HEK293 (cell line): ENCODE measurements at regions not wholly inside any gene's neighbourhood (a gene's known extent, or its start where the extent isn't known, plus 50 kb on each side); places are given as distances from the start of the nearest gene placed in this dataset.

Source experiments
- CTCF ChIP-seq: fragments of 450-650 bp; formaldehyde crosslinking; IDR thresholded peaks from 2 replicates; pipeline ENCODE4 v1.5.1; 2016; ENCODE audit warnings: missing biosample characterization, missing genetic modification characterization
- KLF10 ChIP-seq: fragments of 450-650 bp; IDR thresholded peaks from 2 replicates; pipeline ENCODE4 v1.5.1; 2018; ENCODE audit warnings: missing biosample characterization, mild to moderate bottlenecking, missing genetic modification characterization

DNA sequence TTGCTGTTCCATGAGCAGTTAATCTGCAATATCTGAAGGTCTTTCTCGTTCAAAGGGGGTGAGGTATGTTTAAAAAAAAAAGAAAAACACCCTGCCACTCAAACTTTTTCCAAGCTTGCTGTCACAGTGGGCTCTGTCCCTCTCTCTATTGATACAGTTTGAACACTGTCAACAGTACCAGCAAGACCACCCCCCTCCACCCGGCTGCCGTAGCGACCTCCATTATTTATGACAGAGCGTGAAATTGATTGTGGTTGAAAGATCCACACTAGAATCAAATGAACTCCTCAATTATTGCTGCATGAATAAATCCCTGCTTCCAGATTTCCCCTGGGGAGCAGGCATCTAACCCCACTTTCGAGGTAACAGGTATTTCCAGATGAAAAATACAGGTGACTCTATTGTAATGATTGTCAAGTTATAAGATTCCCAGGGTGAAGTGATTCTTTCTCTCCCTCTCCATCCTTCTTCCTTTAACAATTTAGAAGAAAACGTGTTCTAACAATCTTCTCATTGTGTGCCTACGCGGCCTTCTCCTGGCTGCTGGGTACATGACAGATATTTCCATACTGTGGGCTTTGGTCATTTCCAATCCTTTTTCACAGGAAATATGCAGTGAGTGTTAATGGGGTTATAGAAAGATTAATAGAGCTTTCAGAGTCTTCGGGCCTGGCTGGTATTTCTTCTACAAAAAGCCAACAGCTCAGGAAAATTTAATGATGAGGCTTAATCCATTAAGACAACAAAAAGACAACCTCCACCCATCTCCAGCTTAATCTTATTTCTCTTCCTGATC, 135.7 kb upstream of the C16orf82 start:
- no peak for TF ChIP-seq KLF10 (tag by site-specific recombination)
- TF ChIP-seq CTCF (tag by site-specific recombination) = no peak
